ENCODE measurements at regions not wholly inside any gene's neighbourhood (a gene's known extent, or its start where the extent isn't known, plus 50 kb on each side); places are given as distances from the start of the nearest gene placed in this dataset.
A peak's percentile ranks its signal among the peaks of the same experiment; 100 is the strongest.

DNA sequence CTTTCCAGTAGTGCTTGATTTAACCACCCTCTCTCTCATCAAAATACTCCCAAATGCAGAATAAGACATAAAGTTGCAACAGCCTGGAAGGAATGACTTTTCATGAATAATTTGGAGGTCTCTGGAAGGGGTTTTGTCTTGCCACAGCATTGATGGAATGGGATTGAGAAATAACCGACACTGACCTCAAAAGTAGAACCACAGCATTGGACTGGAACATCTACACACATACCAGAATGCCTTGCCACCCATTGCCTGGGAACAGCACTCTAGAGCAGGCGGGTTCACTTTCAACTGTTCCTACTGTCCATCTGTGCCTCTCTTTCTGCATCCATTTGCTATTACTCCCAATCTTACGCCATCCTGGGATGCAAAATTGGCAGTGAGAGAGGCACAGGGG, 149.1 kb upstream of the USP24 start:
- ATAC-seq: no peak
- TF ChIP-seq, protein P1, sequence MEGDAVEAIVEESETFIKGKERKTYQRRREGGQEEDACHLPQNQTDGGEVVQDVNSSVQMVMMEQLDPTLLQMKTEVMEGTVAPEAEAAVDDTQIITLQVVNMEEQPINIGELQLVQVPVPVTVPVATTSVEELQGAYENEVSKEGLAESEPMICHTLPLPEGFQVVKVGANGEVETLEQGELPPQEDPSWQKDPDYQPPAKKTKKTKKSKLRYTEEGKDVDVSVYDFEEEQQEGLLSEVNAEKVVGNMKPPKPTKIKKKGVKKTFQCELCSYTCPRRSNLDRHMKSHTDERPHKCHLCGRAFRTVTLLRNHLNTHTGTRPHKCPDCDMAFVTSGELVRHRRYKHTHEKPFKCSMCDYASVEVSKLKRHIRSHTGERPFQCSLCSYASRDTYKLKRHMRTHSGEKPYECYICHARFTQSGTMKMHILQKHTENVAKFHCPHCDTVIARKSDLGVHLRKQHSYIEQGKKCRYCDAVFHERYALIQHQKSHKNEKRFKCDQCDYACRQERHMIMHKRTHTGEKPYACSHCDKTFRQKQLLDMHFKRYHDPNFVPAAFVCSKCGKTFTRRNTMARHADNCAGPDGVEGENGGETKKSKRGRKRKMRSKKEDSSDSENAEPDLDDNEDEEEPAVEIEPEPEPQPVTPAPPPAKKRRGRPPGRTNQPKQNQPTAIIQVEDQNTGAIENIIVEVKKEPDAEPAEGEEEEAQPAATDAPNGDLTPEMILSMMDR (conservative IDR thresholded peaks at IDR 0.05; ENCODE audit: low read depth, low read length): no peak
- no peak for TF ChIP-seq EZH2 (IDR thresholded peaks at IDR 0.05; ENCODE audit: low read length, unreplicated experiment)
- no peak for TF ChIP-seq EZH2phosphoT487 (IDR thresholded peaks at IDR 0.05; ENCODE audit: borderline replicate concordance, low read length)
- Histone ChIP-seq H3K4me2 (ENCODE audit: low read length) (no peak overlapping the region), H3F3A (ENCODE audit: low read length, unreplicated experiment) (no peaks in the 10 kb centered on the region), H3K27me3 (ENCODE audit: low read length) (no peaks in the 10 kb centered on the region), H3K36me3 (ENCODE audit: low read depth, low read length) (no peaks in the 10 kb centered on the region), H3K9me3 (ENCODE audit: low read length) (no peaks in the 10 kb centered on the region), H3K79me2 (ENCODE audit: low read length) (no peaks in the 10 kb centered on the region), H3K9ac (ENCODE audit: low read length) (no peak overlapping the region), H3K9me2 (replicated peaks; ENCODE audit: low read length) (no peaks in the 10 kb centered on the region), H4K20me1 (ENCODE audit: low read length) (no peaks in the 10 kb centered on the region), H3K4me1 (ENCODE audit: insufficient read depth, low read length) (peaks cover 3% of the 10 kb centered on the region; the same call in 1 of the 2 replicates), H2AFZ (ENCODE audit: low read length) (no peak overlapping the region), H3K27ac (ENCODE audit: low read length) (no peak overlapping the region), H3K4me3 (ENCODE audit: low read length) (no peak overlapping the region)
- DNase-seq: no peak
- POLR2A ChIA-PET (ENCODE audit: unreplicated experiment): no interaction called here
- intact Hi-C loops (cut with micrococcal nuclease): no loop called here
- CTCF ChIA-PET: no interaction called here
- no TSS peak for BruUV-seq (replicated peaks)

DNA sequence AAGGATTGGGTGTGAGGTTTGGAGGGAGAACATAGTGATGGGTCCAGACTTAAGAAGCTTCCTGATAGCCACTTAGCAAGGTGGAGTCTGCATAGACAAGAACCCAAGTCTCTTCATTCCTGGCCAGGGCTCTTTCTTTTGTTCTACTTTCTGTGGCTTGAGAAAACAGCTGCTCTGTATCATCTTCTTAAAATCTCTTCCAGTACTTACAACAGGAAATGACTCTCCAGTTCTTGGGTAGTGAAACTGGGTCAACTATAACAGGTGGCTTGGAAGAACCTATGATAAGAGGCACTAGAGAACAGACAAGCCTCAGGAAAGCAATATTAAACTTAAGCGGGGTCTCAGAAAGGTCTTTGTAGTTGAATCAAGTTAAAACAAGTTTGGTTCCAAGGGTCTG, 148.1 kb upstream of the USP24 start:
- no peak overlapping the region for H3K27ac ChIP-seq (ENCODE audit: low read length)
- H2AFZ ChIP-seq (ENCODE audit: low read length): no peak overlapping the region; the same call in 1 of the 2 replicates
- DNase-seq (no peak), ATAC-seq (no peak)
- POLR2A ChIA-PET (ENCODE audit: unreplicated experiment): no interaction called here
- H4K20me1 ChIP-seq (ENCODE audit: low read length): no peaks in the 10 kb centered on the region
- no peaks in the 10 kb centered on the region for H3K9me3 ChIP-seq (ENCODE audit: low read length)
- no peaks in the 10 kb centered on the region for H3K36me3 ChIP-seq (ENCODE audit: low read depth, low read length)
- H3K79me2 ChIP-seq (ENCODE audit: low read length): no peaks in the 10 kb centered on the region
- BruUV-seq (replicated peaks): no TSS peak
- no peaks in the 10 kb centered on the region for H3F3A ChIP-seq (ENCODE audit: low read length, unreplicated experiment)
- no peaks in the 10 kb centered on the region for H3K27me3 ChIP-seq (ENCODE audit: low read length)
- no peak overlapping the region for H3K4me3 ChIP-seq (ENCODE audit: low read length)
- no peak for TF ChIP-seq EZH2phosphoT487 (IDR thresholded peaks at IDR 0.05; ENCODE audit: borderline replicate concordance, low read length)
- TF ChIP-seq, protein P1 (conservative IDR thresholded peaks at IDR 0.05; ENCODE audit: low read depth, low read length): no peak
- no peaks in the 10 kb centered on the region for H3K4me1 ChIP-seq (ENCODE audit: insufficient read depth, low read length)
- intact Hi-C loops (cut with micrococcal nuclease): no loop called here
- no peak overlapping the region for H3K4me2 ChIP-seq (ENCODE audit: low read length)
- H3K9ac ChIP-seq (ENCODE audit: low read length): no peak overlapping the region
- CTCF ChIA-PET: no interaction called here
- H3K9me2 ChIP-seq (replicated peaks; ENCODE audit: low read length): no peaks in the 10 kb centered on the region

DNA sequence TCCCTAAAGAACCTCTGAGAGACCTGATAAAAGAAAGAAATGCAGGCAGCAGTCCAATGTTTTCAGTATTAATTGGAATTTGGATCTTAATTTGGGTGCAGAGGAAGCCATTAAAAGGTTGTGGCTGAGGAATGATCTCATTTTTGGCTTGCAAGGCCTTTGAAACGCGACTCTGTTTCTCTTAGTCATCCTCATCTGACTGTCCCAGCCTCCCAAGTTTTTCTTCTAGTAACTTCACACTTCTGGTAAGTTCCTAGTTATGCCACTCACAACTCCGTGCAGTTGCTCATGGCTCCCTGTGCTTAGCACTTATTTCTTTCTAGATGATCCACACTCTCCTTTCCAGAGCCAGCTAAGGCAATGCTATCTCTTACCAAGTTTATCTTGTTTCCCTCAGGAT, 147.4 kb upstream of the USP24 start:
- no peaks in the 10 kb centered on the region for H3F3A ChIP-seq (ENCODE audit: low read length, unreplicated experiment)
- H3K79me2 ChIP-seq (ENCODE audit: low read length): no peaks in the 10 kb centered on the region
- no peaks in the 10 kb centered on the region for H3K4me1 ChIP-seq (ENCODE audit: insufficient read depth, low read length)
- H2AFZ ChIP-seq (ENCODE audit: low read length): no peak overlapping the region; the same call in 1 of the 2 replicates
- no peaks in the 10 kb centered on the region for H3K36me3 ChIP-seq (ENCODE audit: low read depth, low read length)
- TF ChIP-seq EZH2phosphoT487 (IDR thresholded peaks at IDR 0.05; ENCODE audit: borderline replicate concordance, low read length): no peak
- no peak for TF ChIP-seq EZH2 (IDR thresholded peaks at IDR 0.05; ENCODE audit: low read length, unreplicated experiment)
- TF ChIP-seq, protein P1 (conservative IDR thresholded peaks at IDR 0.05; ENCODE audit: low read depth, low read length): no peak
- intact Hi-C loops (cut with micrococcal nuclease): no loop called here
- no TSS peak for BruUV-seq (replicated peaks)
- H3K9ac ChIP-seq (ENCODE audit: low read length): no peak overlapping the region
- no peaks in the 10 kb centered on the region for H3K27me3 ChIP-seq (ENCODE audit: low read length)
- ATAC-seq (peak; percentile 27), DNase-seq (no peak)
- H3K4me2 ChIP-seq (ENCODE audit: low read length): no peak overlapping the region
- H3K9me2 ChIP-seq (replicated peaks; ENCODE audit: low read length): no peaks in the 10 kb centered on the region
- H4K20me1 ChIP-seq (ENCODE audit: low read length): no peaks in the 10 kb centered on the region
- no peaks in the 10 kb centered on the region for H3K9me3 ChIP-seq (ENCODE audit: low read length)
- CTCF ChIA-PET: no interaction called here
- no peak overlapping the region for H3K4me3 ChIP-seq (ENCODE audit: low read length)
- POLR2A ChIA-PET (ENCODE audit: unreplicated experiment): no interaction called here
- no peak overlapping the region for H3K27ac ChIP-seq (ENCODE audit: low read length)
